Mucosa of rectum (tissue), 2 donors: ENCODE measurements at regions not wholly inside any gene's neighbourhood (a gene's known extent, or its start where the extent isn't known, plus 50 kb on each side); places are given as distances from the start of the nearest gene placed in this dataset.

Experiments used
- H3K27ac ChIP-seq, 2 donors: one replicate each; pipeline ENCODE4 v1.7.0; 2013; ENCODE audit warnings: inconsistent platforms in 2 of 2, low read depth in 2 of 2, low read length in 2 of 2
- H3K27me3 ChIP-seq, 2 donors: one replicate each; pipeline ENCODE4 v1.7.0; 2013; ENCODE audit warnings: low read length in 2 of 2; ENCODE audit not compliant: control insufficient read depth in 2 of 2, insufficient read depth in 2 of 2
- H3K36me3 ChIP-seq, 2 donors: one replicate each; pipeline ENCODE4 v1.7.0; 2013; ENCODE audit warnings: low read length in 2 of 2; ENCODE audit not compliant: control insufficient read depth in 2 of 2, insufficient read depth in 2 of 2
- H3K4me1 ChIP-seq, 2 donors: one replicate each; pipeline ENCODE4 v1.7.0; 2013; ENCODE audit warnings: low read length in 2 of 2, mild to moderate bottlenecking in 1 of 2; ENCODE audit not compliant: control insufficient read depth in 2 of 2, insufficient read depth in 2 of 2
- H3K4me3 ChIP-seq, 2 donors: one replicate each; pipeline ENCODE4 v1.7.0; 2013; ENCODE audit warnings: low read length in 2 of 2
- H3K9ac ChIP-seq, 2 donors: one replicate each; pipeline ENCODE4 v1.7.0; 2013; ENCODE audit warnings: low read length in 2 of 2, low read depth in 1 of 2, mild to moderate bottlenecking in 1 of 2
- H3K9me3 ChIP-seq, 2 donors: one replicate each; pipeline ENCODE4 v1.7.0; 2013; ENCODE audit warnings: low read length in 2 of 2; ENCODE audit not compliant: control insufficient read depth in 2 of 2
- donor health status: healthy.
- donor health status: Normal muscosa, but diverticular disease.

- no peaks in the 10 kb centered on the region for H3K27me3 ChIP-seq
- H3K36me3 ChIP-seq = no peaks in the 10 kb centered on the region
- no peaks in the 10 kb centered on the region for H3K9me3 ChIP-seq
- H3K27ac ChIP-seq = no peak overlapping the region
- no peak overlapping the region for H3K4me3 ChIP-seq
- no peak overlapping the region for H3K9ac ChIP-seq
- H3K4me1 ChIP-seq = no peaks in the 10 kb centered on the region
Measured at GRCh38 chr7:25646726-25647413, 418.6 kb upstream of the NPVF start.

GRCh38 chr7:25647872-25648271, 419.6 kb upstream of the NPVF start:
- no peaks in the 10 kb centered on the region for H3K27me3 ChIP-seq
- H3K36me3 ChIP-seq = no peaks in the 10 kb centered on the region
- no peak overlapping the region for H3K4me3 ChIP-seq
- H3K4me1 ChIP-seq = no peaks in the 10 kb centered on the region
- H3K9me3 ChIP-seq = no peaks in the 10 kb centered on the region
- H3K27ac ChIP-seq = no peak overlapping the region
- H3K9ac ChIP-seq = no peak overlapping the region

DNA sequence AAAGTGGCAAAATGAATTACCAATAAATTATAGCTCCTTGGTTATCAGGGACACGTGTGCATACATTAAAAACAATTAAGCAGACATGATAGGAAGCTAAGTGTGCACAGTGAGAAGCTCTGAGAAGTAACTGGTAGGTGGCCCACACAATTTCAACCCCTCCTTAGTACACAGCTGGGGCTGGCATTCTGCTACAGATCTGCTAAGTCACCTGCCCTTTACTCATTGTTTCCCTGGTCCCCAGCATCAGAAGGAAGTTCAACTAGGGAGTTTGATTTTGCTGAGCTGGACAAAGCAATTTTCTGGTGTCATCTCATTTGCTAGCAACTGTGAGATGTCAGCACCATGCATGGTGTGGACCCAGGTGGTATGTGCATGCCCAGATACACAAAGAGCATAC, 424.1 kb upstream of the NPVF start:
- Histone ChIP-seq H3K27ac (no peak overlapping the region), H3K9me3 (no peaks in the 10 kb centered on the region), H3K9ac (no peak overlapping the region), H3K36me3 (no peaks in the 10 kb centered on the region), H3K4me1 (no peaks in the 10 kb centered on the region), H3K27me3 (no peaks in the 10 kb centered on the region), H3K4me3 (no peak overlapping the region)

- no peaks in the 10 kb centered on the region for H3K36me3 ChIP-seq
- H3K4me3 ChIP-seq = no peak overlapping the region
- no peak overlapping the region for H3K27ac ChIP-seq
Measured at GRCh38 chr7:25653384-25653783, 425.1 kb upstream of the NPVF start.

GRCh38 chr7:25656071-25656470, 427.8 kb upstream of the NPVF start:
- H3K9me3 ChIP-seq = no peaks in the 10 kb centered on the region
- H3K27ac ChIP-seq = no peak overlapping the region
- H3K4me3 ChIP-seq = no peak overlapping the region
- H3K9ac ChIP-seq = no peak overlapping the region
- H3K4me1 ChIP-seq = peaks cover 0 to 4% of the 10 kb centered on the region in 2 donors
- no peaks in the 10 kb centered on the region for H3K27me3 ChIP-seq
- H3K36me3 ChIP-seq = no peaks in the 10 kb centered on the region

More at GRCh38 chr7:25653384-25653783, 425.1 kb upstream of the NPVF start:
- H3K4me1 ChIP-seq = peaks cover 0 to 1% of the 10 kb centered on the region in 2 donors
- H3K27me3 ChIP-seq = no peaks in the 10 kb centered on the region
- H3K9ac ChIP-seq = no peak overlapping the region
- no peaks in the 10 kb centered on the region for H3K9me3 ChIP-seq

GRCh38 chr7:25656581-25657026, 428.3 kb upstream of the NPVF start:
- no peak overlapping the region for H3K27ac ChIP-seq
- no peaks in the 10 kb centered on the region for H3K27me3 ChIP-seq
- H3K9ac ChIP-seq = no peak overlapping the region
- no peak overlapping the region for H3K4me3 ChIP-seq
- H3K36me3 ChIP-seq = no peaks in the 10 kb centered on the region
- peaks cover 0 to 4% of the 10 kb centered on the region in 2 donors for H3K4me1 ChIP-seq
- no peaks in the 10 kb centered on the region for H3K9me3 ChIP-seq

DNA sequence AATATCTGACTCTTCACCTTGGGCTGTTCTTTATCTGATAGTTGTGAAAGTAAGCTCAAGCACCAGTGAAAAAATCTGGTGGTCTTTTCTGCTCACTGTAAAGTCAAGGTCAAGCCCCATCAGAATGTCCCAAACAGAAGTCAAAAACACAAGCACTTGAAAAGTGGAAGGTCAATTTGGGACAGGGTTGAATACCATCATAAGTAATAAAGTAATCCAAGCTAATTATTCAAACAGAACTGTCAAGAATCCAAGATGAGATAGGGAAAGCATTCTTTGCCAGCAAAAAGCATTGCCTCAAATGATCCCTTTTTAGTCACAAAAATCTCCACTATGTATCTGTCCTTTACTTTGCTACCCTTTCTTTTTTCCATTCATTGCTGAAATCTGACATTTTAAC, 430.1 kb upstream of the NPVF start:
- H3K27ac ChIP-seq = no peak overlapping the region
- H3K4me3 ChIP-seq = no peak overlapping the region
- H3K4me1 ChIP-seq = peaks cover 0 to 6% of the 10 kb centered on the region in 2 donors
- no peaks in the 10 kb centered on the region for H3K9me3 ChIP-seq
- no peaks in the 10 kb centered on the region for H3K36me3 ChIP-seq
- no peaks in the 10 kb centered on the region for H3K27me3 ChIP-seq
- H3K9ac ChIP-seq = no peak overlapping the region

- no peaks in the 10 kb centered on the region for H3K27me3 ChIP-seq
- no peaks in the 10 kb centered on the region for H3K9me3 ChIP-seq
- H3K4me3 ChIP-seq = no peak overlapping the region
- H3K36me3 ChIP-seq = no peaks in the 10 kb centered on the region
- H3K9ac ChIP-seq = no peak overlapping the region
- peaks cover 3 to 7% of the 10 kb centered on the region in 2 donors for H3K4me1 ChIP-seq
- no peak overlapping the region for H3K27ac ChIP-seq
Measured at GRCh38 chr7:25659841-25660240, 431.6 kb upstream of the NPVF start.

DNA sequence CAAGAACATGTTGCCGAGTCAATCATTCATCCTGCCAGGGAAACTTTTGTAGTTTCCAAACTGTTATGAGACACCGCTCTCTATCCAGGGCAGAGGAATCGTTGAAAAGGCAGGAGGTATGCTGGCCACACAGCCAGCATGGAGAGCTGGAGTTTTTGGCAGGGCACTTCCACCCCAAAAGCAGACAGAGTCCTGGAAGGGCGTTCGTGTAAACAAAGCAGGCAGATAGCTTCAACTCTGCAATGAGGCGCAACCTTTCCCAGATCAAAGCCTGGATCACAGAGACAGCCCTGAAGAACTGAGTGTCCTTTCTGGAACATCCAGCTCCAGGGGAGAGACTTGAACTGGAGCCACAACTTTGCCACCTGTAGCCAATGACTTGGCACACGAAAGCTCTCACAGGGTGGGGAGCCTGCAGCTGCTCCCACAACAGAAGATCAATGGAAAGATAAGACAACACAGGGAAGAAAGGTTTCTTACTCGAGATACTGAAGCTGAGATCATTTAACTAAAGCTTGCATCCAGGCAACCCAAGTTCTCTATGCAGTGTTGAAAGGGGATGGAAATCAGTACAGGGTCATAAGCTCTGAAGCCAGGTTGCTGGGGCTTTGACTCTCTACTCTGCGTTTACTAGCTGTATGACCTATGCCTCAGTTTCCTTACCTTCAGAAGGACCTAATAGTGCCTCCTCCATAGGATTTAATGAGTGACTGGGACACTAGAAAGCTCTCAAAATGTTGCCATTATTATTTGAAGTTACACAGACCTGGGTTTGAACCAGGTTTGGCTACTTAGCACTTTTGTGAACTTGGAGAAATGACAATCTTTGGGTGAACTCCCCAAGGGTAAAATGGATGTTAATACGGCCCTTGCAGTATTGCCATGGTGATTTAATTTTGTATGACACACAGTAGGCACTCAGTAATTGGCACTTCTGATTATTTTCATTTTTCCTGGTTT, 434.8 kb upstream of the NPVF start:
- Histone ChIP-seq H3K9me3 (no peaks in the 10 kb centered on the region), H3K4me1 (peaks cover 3 to 7% of the 10 kb centered on the region in 2 donors), H3K27ac (no peak overlapping the region), H3K9ac (no peak overlapping the region), H3K27me3 (no peaks in the 10 kb centered on the region), H3K36me3 (no peaks in the 10 kb centered on the region), H3K4me3 (no peak overlapping the region)

DNA sequence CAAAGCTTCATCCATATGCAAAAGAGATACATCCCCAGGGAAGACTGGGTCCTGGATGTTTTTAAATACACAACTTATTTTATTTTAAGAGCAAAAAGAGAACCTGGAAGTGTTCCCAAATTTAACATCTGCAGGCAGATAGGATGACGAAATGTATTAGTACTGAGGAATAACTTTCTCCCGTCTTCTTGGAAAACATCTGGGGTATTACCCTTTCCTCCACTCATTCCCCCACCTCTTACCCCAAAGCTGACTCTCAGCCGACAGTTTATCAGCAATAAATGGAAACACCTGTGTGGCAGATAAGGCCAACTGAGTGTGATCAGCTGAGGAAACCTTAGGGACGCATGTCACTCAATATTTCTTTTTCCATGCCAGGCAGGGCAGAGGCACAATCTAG, 435.6 kb upstream of the NPVF start:
- Histone ChIP-seq H3K4me3 (no peak overlapping the region), H3K36me3 (no peaks in the 10 kb centered on the region), H3K9me3 (no peaks in the 10 kb centered on the region), H3K27me3 (no peaks in the 10 kb centered on the region), H3K9ac (no peak overlapping the region), H3K27ac (peak overlapping the region; percentile 28 to 50), H3K4me1 (peaks cover 3 to 6% of the 10 kb centered on the region in 2 donors)
